Ovary (tissue), 7 donors: ENCODE measurements at regions not wholly inside any gene's neighbourhood (a gene's known extent, or its start where the extent isn't known, plus 50 kb on each side); places are given as distances from the start of the nearest gene placed in this dataset.

ENCODE experiments used
- DNase-seq, 5 donors: peaks; one replicate each; pipeline ENCODE4 v3.0.0-alpha.2; 2019 to 2020
- H3K27ac ChIP-seq, 2 donors: fragments of 200-600 bp; one replicate each; pipeline versions ENCODE4 v1.5.1 to v1.8.0; 2019 to 2022
- H3K27me3 ChIP-seq: fragments of 200-600 bp; one replicate; pipeline ENCODE4 v1.8.0; 2022
- H3K36me3 ChIP-seq: fragments of 200-600 bp; sonication (generic); one replicate; pipeline ENCODE4 v1.5.1; 2019
- H3K4me1 ChIP-seq: one replicate; pipeline ENCODE4 v1.8.1; 2013; ENCODE audit warnings: mild to moderate bottlenecking, moderate library complexity; ENCODE audit not compliant: insufficient read depth
- H3K4me3 ChIP-seq: fragments of 200-600 bp; sonication (generic); one replicate; pipeline ENCODE4 v1.5.1; 2017
- H3K9me3 ChIP-seq, 2 donors: fragments of 200-600 bp in 1 of 2; sonication (generic) in 1 of 2; one replicate each; pipeline versions ENCODE4 v1.5.1 to v1.8.1; 2013 to 2019; ENCODE audit warnings: mild to moderate bottlenecking in 1 of 2, moderate library complexity in 1 of 2
- CTCF ChIP-seq, 3 donors: fragments of 450-650 bp in 2 of 3; fragments of 200-600 bp in 1 of 3; IDR thresholded peaks; one replicate each; pipeline versions ENCODE4 v1.5.1 to v1.8.0; 2016 to 2022; ENCODE audit warnings: antibody characterized with exemption in 3 of 3, mild to moderate bottlenecking in 1 of 3
- EP300 ChIP-seq: sonication (generic); formaldehyde crosslinking; IDR thresholded peaks from one replicate; pipeline ENCODE4 v1.6.1; 2017; ENCODE audit warnings: antibody characterized with exemption
- POLR2A ChIP-seq: fragments of 450-650 bp; IDR thresholded peaks from one replicate; pipeline ENCODE4 v1.6.1; 2017; ENCODE audit warnings: antibody characterized with exemption, mild to moderate bottlenecking, moderate library complexity
- WGBS, 3 donors: extraction: QIAGEN DNeasy Blood & Tissue Kit in 1 of 3; methylation state at CpG; one replicate each; pipeline versions ENCODE4 v1.1.5 to v1.1.7; 2013 to 2017; 5-methylcytosine and 5-hydroxymethylcytosine counted together
- intact Hi-C, 4 donors: fragments of 100-400 bp; cut with DNase I; formaldehyde crosslinking; loops; one replicate each; pipeline versions ENCODE4 v1.11.0 to v1.15.1; 2022 to 2023
- donor health status: DM: no; HTN: no; CAD: no; lungs with moderate emphysema.
- donor health status: DM: no; HTN: no; CAD: no.
- donor health status: Bipolar disorder and iron deficiency.
- donor health status: DM: no; HTN: no; CAD: no.
- donor health status: DM: yes; HTN: yes; CAD: no.

DNA sequence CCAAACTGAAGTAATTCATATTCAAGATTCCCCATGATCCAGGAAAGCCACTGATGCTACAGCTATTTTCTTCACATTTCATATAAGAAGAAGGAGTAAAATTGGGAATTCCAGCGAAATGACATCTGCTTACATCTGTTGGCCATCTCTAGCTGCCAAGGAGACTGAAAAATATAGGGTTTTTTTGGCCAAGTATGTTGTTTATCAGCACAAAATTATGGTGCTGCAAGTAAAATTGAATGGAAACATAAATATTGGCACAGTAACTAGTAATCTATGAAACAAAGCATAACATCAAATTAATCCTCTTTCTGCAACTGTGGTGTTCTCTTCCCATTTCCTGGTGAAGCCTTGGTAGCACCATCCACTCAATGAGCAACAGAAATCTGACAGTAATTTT, 649.5 kb upstream of the ZNF804A start:
- H3K4me3 ChIP-seq = no peak overlapping the region
- no peaks in the 10 kb centered on the region for H3K36me3 ChIP-seq
- no peaks in the 10 kb centered on the region for H3K4me1 ChIP-seq
- TF ChIP-seq CTCF (IDR thresholded peaks at IDR 0.05) = no peak
- no peak for TF ChIP-seq POLR2A
- TF ChIP-seq EP300 = no peak
- H3K27me3 ChIP-seq = no peaks in the 10 kb centered on the region
- intact Hi-C loops = no loop called here
- no peaks in the 10 kb centered on the region for H3K9me3 ChIP-seq
- 22 to 48% (median 29%) methylated on average over 1 of the region's 1 CpG for WGBS, 3 donors
- no peak overlapping the region for H3K27ac ChIP-seq
- no peak for DNase-seq

DNA sequence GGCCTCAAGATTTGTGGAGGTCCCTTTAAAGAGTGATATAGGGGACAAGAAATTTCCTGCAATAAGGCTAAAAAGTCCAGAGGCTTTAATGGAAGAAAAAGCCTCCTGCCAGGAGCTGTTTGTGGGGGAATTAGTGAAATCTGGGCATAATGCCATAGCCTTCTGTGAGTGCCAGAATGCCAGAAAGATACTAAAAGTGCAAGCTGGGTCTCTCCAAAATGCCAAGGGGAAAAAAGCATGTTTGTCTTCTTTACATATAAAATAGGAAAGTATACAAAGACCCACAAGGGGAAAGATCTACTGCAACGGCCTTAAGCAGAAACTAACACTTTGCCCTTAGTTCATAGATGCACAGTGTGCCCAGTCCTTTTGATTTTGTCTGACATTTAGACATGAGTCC, 647.7 kb upstream of the ZNF804A start:
- DNase-seq = no peak
- intact Hi-C loops = no loop called here
- Histone ChIP-seq H3K27me3 (no peaks in the 10 kb centered on the region), H3K9me3 (no peaks in the 10 kb centered on the region), H3K4me1 (no peaks in the 10 kb centered on the region), H3K4me3 (no peak overlapping the region), H3K36me3 (no peaks in the 10 kb centered on the region), H3K27ac (no peak overlapping the region)
- 69 to 79% (median 79%) methylated on average over 1 of the region's 1 CpG for WGBS, 3 donors
- TF ChIP-seq POLR2A (no peak), CTCF (IDR thresholded peaks at IDR 0.05) (no peak), EP300 (no peak)

- DNase-seq = no peak
- Histone ChIP-seq H3K4me1 (no peaks in the 10 kb centered on the region), H3K27ac (no peak overlapping the region), H3K27me3 (no peaks in the 10 kb centered on the region), H3K4me3 (no peak overlapping the region), H3K36me3 (no peaks in the 10 kb centered on the region), H3K9me3 (no peaks in the 10 kb centered on the region)
- intact Hi-C loops = no loop called here
- TF ChIP-seq EP300 (no peak), CTCF (IDR thresholded peaks at IDR 0.05) (no peak), POLR2A (no peak)
- WGBS, 3 donors = 87 to 96% (median 93%) methylated on average over 2 of the region's 2 CpGs
These were observed 646.7 kb upstream of the ZNF804A start for GRCh38 chr2:183951630-183952029.

- no peak for TF ChIP-seq CTCF (IDR thresholded peaks at IDR 0.05)
- TF ChIP-seq EP300 = no peak
- no peak for TF ChIP-seq POLR2A
- Histone ChIP-seq H3K27ac (no peak overlapping the region), H3K4me3 (no peak overlapping the region), H3K27me3 (no peaks in the 10 kb centered on the region), H3K9me3 (no peaks in the 10 kb centered on the region), H3K4me1 (no peaks in the 10 kb centered on the region), H3K36me3 (no peaks in the 10 kb centered on the region)
- intact Hi-C loops = no loop called here
- 70 to 81% (median 71%) methylated on average over 2 of the region's 2 CpGs for whole genome bisulfite sequencing, 3 donors
- DNase-seq = no peak
These were observed 645.6 kb upstream of the ZNF804A start for GRCh38 chr2:183952741-183953140.

DNA sequence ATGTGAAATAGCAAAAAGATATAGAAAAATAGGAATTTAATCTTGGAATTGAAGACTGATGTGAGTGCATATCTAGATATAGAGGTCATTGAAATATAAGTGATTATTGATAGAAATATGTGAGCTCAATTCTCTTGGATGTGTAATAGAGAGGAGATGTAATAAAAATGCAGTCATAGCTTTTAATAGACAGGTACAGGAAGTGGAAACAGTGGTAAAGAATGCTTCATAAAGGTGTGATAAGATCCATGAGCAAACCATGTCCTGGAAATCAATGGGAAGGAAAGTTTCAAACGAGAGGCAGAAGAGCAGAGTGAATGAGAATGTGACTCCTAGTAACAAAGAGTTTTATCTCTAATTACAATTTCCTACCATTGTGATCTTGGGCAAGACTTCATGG, 634.7 kb upstream of the ZNF804A start:
- intact Hi-C loops = no loop called here
- Histone ChIP-seq H3K4me3 (no peak overlapping the region), H3K27ac (no peak overlapping the region), H3K9me3 (no peaks in the 10 kb centered on the region), H3K27me3 (no peaks in the 10 kb centered on the region), H3K36me3 (no peaks in the 10 kb centered on the region), H3K4me1 (no peaks in the 10 kb centered on the region)
- no peak for TF ChIP-seq CTCF (IDR thresholded peaks at IDR 0.05)
- TF ChIP-seq EP300 = no peak
- no peak for TF ChIP-seq POLR2A
- 61 to 66% (median 63%) methylated on average over 1 of the region's 1 CpG for WGBS, 3 donors
- no peak for DNase-seq
